SU-DHL-6 (cell line): ENCODE measurements at regions not wholly inside any gene's neighbourhood (a gene's known extent, or its start where the extent isn't known, plus 50 kb on each side); places are given as distances from the start of the nearest gene placed in this dataset.

Source experiments
- CTCF ChIP-seq: fragments of 200-600 bp; sonication (generic); IDR thresholded peaks from one replicate; pipeline ENCODE4 v1.5.1; 2017; ENCODE audit warnings: antibody characterized with exemption, mild to moderate bottlenecking, low read length, moderate library complexity; ENCODE audit not compliant: insufficient read depth, poor library complexity, severe bottlenecking
- EZH2phosphoT487 ChIP-seq: fragments of 200-600 bp; sonication (generic), shearing (Covaris generic); conservative IDR thresholded peaks from 2 replicates; pipeline ENCODE4 v1.6.1; 2018; ENCODE audit warnings: mild to moderate bottlenecking, antibody characterized with exemption, low read length, moderate library complexity, mixed read lengths

- no peak for TF ChIP-seq CTCF
- no peak for TF ChIP-seq EZH2phosphoT487
Observed at GRCh38 chr14:105919458-105920150, 393.2 kb downstream of the TMEM121 start.
